GM18867 (cell line): ENCODE measurements at regions not wholly inside any gene's neighbourhood (a gene's known extent, or its start where the extent isn't known, plus 50 kb on each side); places are given as distances from the start of the nearest gene placed in this dataset.

ENCODE experiments used
- ATAC-seq: cut with Tn5 transposase; IDR thresholded peaks from one replicate; pipeline ENCODE4 v1.9.1; 2021; ENCODE audit warnings: mild to moderate bottlenecking, moderate library complexity; ENCODE audit not compliant: unreplicated experiment

DNA sequence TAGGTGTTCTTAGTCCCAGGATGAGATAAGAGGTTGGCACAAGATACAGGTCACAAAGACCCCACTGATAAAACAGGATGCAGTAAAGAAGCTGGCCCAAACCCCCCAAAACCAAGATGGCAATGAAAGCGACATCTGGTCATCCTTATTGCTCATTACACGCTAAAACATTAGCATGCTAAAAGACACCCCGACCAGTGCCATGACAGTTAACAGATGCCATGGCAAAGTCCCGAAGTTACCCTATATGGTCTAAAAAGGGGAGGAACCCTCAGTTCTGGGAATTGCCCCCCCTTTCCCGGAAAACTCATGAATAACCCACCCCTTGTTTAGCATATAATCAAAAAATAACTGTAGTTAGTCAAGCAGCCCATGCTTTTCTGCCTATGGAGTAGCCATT is 251.1 kb downstream of the SLC4A3 start:
- ATAC-seq = no peak

DNA sequence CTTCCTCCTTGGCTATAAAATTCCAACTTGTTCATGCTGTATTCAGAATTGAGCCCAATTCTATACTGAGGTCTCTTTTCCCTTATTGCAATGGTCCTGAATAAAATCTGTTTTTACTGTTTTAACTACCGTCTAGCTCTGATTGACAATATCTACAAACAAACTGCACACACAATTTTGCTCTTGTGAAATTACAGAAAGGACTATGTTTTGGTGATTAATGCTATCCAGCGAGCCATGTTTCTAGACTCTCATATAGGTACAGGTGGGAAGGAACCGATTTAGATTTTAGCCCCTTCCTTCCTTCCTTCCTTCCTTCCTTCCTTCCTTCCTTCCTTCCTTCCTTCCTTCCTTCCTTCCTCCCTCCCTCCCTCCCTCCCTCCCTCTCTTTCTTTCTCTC is 254.4 kb downstream of the SLC4A3 start:
- ATAC-seq = no peak

DNA sequence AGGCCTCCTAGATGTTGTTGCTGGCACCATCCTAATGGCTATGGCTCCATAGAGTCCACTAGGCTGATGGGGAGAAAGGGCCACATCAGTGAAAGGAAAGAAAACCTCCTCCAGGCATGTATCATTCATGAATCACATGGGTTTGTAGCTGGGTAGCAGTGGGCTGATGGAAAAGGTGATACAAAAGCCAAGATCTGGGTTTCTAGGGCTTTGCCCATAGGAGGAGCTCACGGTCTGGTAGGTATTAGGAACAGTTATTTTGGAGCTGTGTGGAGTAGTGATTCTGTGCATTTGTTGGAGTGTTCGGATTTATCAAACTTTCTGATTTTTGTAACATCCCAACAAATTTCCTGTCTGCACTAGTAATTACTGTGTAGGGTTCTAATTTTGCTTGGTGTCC is 259.2 kb downstream of the SLC4A3 start:
- no peak for ATAC-seq

DNA sequence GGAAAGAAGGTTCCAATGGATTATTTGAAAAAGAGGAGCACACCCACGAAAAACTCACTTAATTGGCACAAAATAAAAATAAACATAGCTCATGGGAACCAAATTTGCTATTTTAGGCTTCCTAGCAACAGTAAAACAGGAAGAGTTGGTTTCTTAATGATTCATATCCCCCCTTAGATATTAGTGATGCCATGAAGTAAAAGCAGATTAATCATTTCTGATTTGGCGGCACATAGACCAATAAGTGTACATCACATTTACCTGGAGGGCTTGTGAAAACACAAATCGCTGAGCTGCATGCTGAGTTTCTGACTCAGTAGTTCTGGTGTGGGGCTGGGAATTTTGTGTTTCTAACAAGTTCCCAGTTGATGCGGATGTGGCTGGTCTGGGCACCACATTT is 260.4 kb downstream of the SLC4A3 start:
- ATAC-seq = no peak

DNA sequence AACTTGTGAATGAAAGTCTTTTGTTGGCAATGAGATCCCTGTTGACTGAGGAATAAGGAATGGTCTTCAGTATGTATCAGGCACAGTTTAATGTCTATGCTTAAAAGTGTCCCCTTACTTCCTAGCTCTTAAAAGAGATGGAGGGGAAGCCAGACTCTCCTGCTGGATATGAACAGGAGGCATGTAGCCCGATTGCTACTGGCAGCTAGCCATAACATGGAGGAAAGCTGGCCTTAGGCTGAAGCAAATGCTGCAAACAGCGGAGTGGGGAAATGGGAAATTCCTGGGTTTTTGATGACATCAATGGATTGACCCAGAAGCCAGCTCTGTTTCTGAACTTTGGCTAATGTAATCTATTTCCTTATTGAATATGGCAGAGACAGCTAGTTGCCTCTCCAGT is 266.1 kb downstream of the SLC4A3 start:
- no peak for ATAC-seq

DNA sequence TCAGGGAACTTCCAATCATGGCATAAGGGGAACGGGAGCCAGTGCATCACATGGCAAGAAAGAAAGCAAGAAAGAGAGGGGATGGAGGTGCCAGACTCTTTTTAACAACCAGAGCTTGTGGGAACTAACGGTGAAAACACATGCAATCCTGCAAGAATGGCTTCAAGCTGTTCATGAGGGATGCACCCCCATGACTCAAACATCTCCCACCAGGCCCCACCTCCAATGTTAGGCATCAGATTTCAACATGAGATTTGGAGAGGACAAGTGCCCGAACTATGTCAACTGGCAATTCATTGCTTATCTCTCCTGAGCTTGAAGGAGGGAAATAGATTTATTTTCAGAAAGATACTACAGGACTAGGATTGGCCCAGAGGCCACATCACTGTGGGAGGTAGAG is 270.0 kb downstream of the SLC4A3 start:
- no peak for ATAC-seq

DNA sequence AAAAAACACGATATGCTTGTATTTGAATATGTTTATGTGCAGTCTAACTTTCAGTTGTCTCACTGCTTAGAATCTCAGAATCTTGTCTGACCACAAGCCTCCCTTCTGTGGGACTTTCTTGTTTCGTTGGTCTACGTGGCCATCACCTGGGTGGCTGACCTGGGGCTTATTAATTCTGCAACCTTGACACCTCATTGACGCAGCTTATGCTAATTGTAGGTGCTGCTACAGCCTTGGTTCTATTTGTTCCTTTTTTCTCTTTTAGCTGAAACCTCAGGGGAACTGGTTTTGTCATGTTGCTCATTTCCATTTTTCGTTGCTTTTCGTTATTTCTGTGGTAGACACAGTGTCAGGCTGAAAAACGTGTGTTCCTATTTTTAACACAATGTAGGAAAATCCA is 273.7 kb downstream of the SLC4A3 start:
- ATAC-seq = peak; percentile 98

DNA sequence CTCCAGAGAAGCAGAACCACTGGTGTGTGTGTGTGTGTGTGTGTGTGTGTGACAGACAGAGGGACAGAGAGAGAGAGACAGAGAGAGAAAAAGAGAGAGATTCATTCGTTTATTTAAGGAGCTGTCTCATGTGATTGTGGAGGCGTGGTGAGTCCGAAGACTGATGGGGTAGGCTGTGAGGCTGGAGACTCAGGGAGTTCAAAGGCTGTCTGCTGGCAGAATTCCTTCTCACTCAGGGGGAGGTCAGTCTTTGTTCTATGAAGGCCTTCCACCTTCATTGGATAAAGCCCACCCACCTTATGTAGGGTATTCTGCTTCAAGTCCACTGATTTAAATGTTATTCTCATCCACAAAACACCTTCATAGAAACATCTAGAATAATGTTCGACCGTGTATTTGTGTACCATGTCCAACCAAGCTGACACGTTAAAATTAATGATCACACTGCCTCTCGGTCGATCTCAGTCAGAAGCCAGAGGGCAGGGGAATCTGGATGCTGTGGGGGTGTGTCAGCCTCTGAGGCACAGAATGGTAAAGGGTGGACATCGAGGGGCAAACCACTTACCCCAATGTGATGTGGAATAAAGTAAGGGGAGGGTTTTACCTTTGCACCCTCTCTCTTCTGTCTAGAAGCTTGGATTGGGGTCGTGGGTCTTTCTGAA is 275.6 kb downstream of the SLC4A3 start:
- no peak for ATAC-seq

DNA sequence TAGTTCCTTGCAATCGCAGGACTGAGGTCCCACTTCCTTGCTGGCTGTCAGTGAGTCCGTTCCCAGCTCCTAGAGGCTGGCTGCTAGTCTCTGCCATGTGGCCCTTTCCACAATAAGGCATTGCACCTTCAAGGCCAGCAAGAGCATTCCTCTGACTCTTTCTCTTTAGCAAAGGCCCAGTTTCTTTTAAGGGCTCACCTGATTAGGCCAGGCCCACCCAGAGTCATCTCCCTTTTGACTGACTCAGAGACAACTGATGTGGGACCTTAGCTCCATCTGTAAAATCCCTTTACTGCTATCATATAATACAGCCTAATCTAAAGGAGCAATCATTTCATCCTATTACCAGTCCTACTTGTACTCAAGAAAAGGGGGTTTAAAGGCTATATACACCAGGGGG is 278.2 kb downstream of the SLC4A3 start:
- no peak for ATAC-seq

DNA sequence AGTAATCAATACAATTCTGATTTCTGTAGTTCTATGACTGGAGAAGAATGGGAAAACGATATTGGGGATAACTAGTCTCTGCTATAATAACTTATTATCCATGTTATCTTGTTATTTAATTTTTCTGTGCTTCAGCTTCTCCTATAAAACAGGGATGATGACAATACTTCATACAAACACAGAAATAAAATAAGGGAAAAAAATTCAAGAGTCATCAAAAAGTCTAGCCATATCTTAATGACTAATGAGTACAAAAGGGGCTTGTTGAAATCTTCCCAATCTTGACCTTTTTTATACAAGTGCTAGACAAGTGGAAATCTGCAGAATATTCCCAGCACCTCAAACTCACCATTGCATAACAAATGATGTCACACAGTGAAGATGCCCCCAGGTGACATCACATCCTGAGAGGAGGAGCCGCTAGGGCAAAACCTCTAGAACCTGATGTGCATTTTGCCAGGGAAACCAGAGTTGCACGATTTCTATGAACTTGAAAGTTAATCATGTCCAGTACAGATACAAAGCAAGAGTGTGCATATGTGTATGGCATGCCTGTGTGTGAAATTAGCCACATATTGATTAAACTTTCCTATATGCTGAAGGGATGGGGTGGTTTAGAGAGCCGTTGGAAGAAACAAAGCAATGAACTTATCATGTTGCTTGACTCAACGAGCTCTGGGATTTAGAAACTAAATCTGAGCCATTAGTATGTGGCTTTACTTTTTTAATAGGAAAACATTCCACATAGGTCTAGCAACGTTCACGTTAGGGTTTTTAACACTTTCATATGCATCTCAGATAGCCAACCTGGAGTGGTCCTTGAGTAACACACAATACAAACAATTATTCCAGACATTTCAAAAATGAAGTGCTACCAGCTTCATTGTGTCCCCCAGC is 278.9 kb downstream of the SLC4A3 start:
- no peak for ATAC-seq

DNA sequence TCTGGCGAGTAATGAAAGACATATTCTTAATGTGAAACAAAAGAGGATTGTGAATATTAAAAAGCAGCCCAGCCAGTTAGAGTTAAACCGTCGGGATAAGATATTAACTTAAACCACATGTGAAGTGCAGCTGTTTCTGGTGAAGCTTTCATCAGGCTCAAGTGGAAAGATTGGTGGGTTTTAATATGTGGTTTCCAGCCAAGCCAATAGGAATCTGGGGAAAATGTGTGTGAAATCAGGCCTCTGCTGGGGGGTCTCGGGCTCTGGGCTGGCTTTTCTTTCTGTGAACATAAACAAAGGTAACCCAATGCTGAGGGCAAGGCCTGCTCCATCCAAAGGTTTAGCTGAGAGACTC is 279.6 kb downstream of the SLC4A3 start:
- no peak for ATAC-seq

DNA sequence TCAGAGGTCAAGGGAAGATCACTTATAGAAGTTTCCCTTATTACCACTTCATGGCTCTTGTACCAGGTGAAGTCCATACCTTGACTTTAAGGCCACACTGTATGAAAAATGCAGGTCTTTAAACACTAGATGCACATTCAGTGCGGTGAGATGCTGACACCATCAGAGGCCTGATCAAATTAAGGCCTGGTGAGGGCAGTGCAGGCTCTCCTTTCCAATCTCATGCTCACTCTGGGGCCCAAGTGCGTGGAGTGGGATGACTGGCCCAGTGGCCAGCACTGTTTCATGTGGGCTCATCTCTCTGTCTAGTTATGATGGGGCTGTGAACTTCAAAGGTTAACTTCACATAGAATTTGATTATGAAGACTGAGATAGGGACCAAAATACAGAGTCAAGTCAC is 281.1 kb downstream of the SLC4A3 start:
- ATAC-seq = no peak

DNA sequence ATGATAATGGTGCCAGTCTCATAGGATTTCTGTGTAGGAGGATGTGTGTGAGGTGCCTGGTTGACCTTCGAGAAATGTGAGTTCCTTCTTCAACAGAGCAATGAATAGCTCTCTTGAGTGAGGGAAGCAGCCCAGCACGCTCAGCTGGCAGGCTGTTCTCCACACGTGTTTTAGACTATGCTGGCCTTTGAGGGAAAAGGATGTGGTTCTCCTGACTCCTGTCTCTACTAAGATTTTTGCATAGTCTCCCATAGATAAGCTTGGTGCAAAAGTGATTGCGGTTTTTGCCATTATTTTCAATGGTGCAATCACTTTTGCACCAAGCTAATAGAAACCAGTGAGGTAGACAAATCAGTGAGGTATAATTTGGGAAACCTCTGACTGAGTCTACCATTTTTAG is 284.1 kb downstream of the SLC4A3 start:
- ATAC-seq = no peak

DNA sequence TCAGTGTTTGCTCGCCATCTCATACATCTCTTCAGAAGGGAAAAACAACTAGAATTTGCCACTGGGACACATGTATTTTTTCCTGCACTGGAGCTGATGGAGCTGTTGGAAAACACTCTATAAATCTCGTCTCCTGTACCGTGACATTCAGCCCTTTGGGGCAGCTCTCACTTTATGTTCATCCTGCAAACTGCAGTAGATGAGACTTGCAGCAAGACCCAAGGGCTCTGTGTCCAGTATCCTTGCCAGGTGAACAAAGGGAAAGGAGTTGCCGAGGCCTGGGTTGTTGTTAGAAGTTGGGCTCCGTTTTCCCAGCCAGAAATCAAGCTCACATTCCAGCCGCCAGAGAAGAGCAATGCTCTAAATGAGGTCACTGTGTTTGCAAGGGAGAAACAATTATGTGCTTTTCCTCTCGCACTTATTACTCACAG is 285.1 kb downstream of the SLC4A3 start:
- no peak for ATAC-seq

DNA sequence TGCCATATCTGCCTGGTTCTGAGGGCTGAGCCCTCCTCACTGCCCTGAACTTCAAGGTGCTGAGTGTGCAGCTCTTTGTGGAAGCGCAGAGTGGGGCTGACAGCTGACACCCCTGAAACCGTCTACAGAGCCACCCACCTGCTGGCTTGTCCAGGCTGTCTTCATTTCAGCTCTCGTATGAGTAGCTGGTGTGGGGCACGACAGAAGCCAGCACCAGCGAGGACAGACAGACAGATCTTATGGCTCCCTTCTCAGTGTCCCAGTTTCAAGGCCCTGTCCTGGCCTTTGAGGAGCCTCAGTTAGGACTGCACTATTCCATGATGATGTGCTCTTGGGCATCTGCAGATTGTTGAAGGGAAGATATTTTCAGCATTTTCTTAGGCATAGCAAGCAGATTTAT is 287.1 kb downstream of the SLC4A3 start:
- no peak for ATAC-seq

DNA sequence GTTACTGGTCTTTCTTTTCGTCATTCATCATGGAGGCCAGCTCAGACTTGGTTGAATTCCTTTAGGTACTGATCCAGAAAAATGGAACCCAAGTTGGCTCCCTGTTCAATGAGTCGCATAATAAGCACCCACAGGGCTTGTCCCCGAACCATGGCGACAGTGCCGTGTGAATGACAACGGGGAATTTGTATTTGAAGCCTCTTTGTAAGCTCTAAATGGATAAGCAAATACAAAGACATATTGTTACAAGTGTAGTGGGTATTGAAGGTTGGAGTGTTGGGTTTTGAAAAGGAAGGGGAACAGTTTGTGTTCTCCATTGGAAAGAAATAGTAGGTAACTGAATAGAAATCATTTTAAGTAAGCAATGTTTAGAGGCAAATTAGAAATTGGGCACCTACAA is 288.9 kb downstream of the SLC4A3 start:
- ATAC-seq = no peak

DNA sequence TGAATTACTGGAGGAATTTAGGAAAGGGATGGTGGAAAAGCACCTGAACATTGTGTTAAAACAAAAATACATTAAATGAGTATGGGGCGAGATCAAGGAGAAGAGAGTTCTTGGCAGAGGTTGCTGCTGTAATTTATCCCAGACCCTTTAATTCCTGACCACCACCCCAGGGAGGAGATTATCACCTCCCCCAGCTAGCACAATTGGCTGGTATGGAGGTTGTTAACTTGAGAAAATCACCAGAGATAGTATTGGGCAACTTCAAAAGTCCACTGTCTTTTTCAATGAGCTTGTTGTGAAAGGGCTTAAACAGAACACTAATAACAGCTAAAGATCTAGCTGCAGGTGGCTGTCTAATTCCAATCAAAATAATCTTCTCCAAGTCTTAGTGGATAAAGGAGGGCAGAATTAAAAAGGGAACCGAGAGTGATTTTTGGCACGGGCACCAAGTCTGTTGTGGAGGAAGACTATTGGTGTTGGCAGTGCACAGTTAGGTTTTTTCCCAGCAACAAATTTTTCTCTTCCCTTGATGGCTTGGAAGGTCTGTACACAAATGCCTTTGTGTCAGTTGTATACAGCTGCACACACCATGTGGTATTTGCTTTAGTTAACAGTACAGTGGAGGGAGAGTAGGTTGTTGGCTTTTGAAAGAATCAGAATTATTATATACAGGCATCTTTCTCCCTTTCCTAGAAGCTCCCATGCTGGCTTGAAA is 289.5 kb downstream of the SLC4A3 start:
- no peak for ATAC-seq

DNA sequence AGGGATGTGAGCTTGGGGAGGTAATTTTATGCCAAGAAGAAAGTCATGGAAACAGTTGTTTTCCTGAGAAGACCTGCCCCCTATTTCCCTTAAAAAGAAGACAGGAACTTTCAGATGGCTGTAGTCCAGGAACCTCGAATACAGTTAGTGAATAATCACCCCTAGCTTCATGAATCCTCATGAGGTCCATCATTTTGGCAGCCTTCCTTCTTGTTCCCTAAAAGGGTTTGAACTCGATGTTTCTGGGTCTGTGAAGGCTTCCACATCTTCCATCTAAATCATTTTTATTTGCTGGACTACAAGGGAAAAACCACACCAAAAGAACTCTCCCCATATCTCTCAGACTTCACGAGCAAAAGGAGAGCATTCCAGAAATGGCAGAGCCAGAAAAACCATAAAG is 290.8 kb downstream of the SLC4A3 start:
- no peak for ATAC-seq

DNA sequence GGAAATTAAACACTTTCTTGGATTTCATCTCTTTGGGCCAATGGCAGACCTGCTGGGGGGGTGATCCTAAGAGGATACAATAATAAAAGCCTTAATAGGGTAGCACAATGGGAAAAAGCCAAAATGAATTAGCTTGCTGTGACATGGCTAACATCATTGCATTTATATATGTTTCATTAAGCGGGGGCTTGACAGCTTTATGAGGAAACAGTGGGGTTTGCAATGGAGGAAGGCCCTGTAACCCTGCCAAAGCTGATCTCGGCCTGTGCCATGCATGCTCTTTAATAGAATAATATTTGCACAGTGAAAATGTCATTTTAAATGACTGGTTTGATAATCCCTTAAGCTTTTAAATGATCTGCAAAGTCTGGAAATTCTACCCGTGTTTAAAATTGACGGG is 291.5 kb downstream of the SLC4A3 start:
- ATAC-seq = no peak

DNA sequence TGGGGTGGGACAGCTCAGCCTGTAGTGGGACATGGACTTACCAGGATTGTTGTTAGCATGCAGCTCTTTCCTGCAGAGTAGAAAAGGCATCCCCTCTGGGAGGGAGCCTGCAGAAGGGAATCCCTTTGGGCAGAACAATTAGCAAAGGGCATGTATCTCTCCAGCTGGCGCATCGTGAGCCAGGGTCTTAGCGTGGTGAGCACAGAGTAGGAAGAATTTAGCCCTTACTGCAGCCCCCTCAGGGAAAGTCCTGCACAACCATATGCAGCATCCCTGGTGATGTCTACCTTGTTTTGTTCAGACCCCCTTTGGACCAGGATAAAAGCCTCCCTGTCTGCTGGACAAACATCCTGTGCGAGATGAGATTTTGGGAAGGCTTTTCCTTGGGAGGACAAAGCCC is 292.1 kb downstream of the SLC4A3 start:
- no peak for ATAC-seq

DNA sequence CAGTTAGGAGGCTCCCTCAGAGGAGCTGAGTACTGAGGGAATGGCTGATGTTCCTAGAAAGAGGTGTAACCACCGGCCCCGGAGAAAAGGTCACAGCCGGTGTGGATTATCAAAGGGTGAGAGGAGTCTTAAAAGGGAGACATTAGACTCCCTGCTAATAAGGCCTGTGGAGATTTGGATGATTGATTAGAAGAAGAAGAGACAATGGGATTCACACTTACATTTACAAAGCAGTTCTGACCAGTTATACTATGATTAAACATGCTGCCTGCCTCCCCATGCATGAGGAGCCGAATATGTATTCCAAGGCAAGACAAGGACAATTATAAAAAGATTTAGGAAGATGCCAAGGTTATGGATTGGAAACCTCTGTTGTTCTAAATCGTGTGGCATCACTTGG is 302.4 kb downstream of the SLC4A3 start:
- no peak for ATAC-seq

DNA sequence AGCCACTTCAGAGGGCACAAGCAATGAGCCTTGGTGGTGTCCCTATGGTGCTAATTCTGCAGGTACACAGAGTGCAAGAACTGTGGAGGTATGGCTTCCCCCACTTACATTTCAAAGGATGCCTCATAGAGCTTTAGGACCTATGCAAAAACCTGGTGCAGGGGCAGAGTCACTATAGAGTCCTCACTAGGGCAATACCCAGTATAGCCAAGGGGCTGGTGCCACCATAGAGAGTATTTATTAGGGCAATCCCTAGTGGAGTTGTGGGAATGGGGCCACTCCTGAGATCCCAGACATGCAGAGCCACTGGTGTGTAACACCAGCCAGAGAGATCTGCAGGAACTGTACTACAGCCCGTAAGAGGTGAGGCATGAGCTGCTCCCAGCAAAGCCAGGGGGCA is 312.2 kb downstream of the SLC4A3 start:
- ATAC-seq = no peak
